ENCODE measurements at regions not wholly inside any gene's neighbourhood (a gene's known extent, or its start where the extent isn't known, plus 50 kb on each side); places are given as distances from the start of the nearest gene placed in this dataset.

DNA sequence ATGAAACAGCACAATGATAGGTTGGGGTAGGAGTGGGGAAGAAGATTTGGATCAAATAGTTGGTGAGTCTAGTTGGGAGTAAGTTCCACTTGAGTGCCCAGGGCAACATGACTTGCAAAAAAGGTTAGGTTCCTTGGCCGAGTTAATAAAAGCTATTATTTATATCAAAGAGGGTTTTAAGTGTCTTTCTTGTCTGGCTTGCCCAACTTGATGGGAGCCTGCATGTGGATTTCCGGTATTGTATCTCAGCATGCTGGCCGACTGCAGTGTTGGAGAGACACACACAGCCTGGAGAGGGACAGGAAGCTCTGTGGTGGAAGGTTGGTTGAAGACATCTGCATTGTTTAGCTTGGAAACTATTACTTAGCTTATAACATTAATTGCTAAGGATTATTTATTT is 449.5 kb upstream of the TBL1XR1 start:
- TF ChIP-seq, protein P1, sequence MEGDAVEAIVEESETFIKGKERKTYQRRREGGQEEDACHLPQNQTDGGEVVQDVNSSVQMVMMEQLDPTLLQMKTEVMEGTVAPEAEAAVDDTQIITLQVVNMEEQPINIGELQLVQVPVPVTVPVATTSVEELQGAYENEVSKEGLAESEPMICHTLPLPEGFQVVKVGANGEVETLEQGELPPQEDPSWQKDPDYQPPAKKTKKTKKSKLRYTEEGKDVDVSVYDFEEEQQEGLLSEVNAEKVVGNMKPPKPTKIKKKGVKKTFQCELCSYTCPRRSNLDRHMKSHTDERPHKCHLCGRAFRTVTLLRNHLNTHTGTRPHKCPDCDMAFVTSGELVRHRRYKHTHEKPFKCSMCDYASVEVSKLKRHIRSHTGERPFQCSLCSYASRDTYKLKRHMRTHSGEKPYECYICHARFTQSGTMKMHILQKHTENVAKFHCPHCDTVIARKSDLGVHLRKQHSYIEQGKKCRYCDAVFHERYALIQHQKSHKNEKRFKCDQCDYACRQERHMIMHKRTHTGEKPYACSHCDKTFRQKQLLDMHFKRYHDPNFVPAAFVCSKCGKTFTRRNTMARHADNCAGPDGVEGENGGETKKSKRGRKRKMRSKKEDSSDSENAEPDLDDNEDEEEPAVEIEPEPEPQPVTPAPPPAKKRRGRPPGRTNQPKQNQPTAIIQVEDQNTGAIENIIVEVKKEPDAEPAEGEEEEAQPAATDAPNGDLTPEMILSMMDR (IDR thresholded peaks at IDR 0.05; ENCODE audit: low read length): no peak
- TF ChIP-seq EZH2 (optimal IDR thresholded peaks at IDR 0.05; ENCODE audit: low read depth, low read length): no peak

Measured in MM.1S (cell line).